Activated CD8-positive, alpha-beta T cell treated with anti-CD3 and anti-CD28 coated beads for 36 hours (primary cell): ENCODE measurements at regions not wholly inside any gene's neighbourhood (a gene's known extent, or its start where the extent isn't known, plus 50 kb on each side); places are given as distances from the start of the nearest gene placed in this dataset.

Experiments used
- ATAC-seq: fragments of 200-7000 bp; cut with Tn5 transposase; one replicate; pipeline ENCODE4 v1.10.0; 2021; ENCODE audit warnings: mild to moderate bottlenecking, moderate library complexity
- CTCF ChIA-PET: fragments of 350-600 bp; sonication (Branson Sonifier 250); formaldehyde crosslinking; loops from one replicate; lab custom pipeline; 2021; ENCODE audit warnings: antibody characterized with exemption; lab: Charles Lee
- POLR2A ChIA-PET: fragments of 350-600 bp; sonication (Branson Sonifier 250); formaldehyde crosslinking; loops from one replicate; lab custom pipeline; 2021; ENCODE audit warnings: antibody characterized with exemption; lab: Charles Lee
- DNase-seq: peaks from one replicate; pipeline ENCODE4 v3.0.0-alpha.2; 2020
- H3K27ac Mint-ChIP-seq: one replicate; pipeline ENCODE4 v1.8.0; 2021; ENCODE audit warnings: mild to moderate bottlenecking, mixed read lengths
- H3K27me3 Mint-ChIP-seq: one replicate; pipeline ENCODE4 v1.8.0; 2021; ENCODE audit warnings: mixed read lengths
- H3K36me3 Mint-ChIP-seq: one replicate; pipeline ENCODE4 v1.8.0; 2021; ENCODE audit warnings: low read depth, mixed read lengths
- H3K4me1 Mint-ChIP-seq: one replicate; pipeline ENCODE4 v1.8.0; 2021; ENCODE audit warnings: low read depth, mixed read lengths
- H3K4me3 Mint-ChIP-seq: one replicate; pipeline ENCODE4 v1.8.0; 2021; ENCODE audit warnings: mild to moderate bottlenecking, moderate library complexity, mixed read lengths
- H3K9me3 Mint-ChIP-seq: one replicate; pipeline ENCODE4 v1.8.0; 2021; ENCODE audit warnings: mixed read lengths
- CTCF ChIP-seq: fragments of 200-600 bp; IDR thresholded peaks from one replicate; pipeline ENCODE4 v1.8.0; 2022; ENCODE audit warnings: antibody characterized with exemption, mild to moderate bottlenecking
- intact Hi-C: fragments of 100-400 bp; cut with micrococcal nuclease; formaldehyde crosslinking; loops from one replicate; pipeline ENCODE4 v1.10.0; 2022

- Mint-ChIP-seq H3K4me1 (no peaks in the 10 kb centered on the region), H3K27me3 (no peaks in the 10 kb centered on the region), H3K4me3 (no peak overlapping the region), H3K9me3 (no peaks in the 10 kb centered on the region), H3K36me3 (no peaks in the 10 kb centered on the region), H3K27ac (no peak overlapping the region)
- POLR2A ChIA-PET = no interaction called here
- TF ChIP-seq CTCF = no peak
- CTCF ChIA-PET = no interaction called here
- intact Hi-C loops = no loop called here
- DNase-seq (no peak), ATAC-seq (no peak)
Measured at GRCh38 chr3:63043631-63044030, 168.4 kb upstream of the CADPS start.

- Mint-ChIP-seq H3K36me3 (no peaks in the 10 kb centered on the region), H3K27ac (no peak overlapping the region), H3K27me3 (no peaks in the 10 kb centered on the region), H3K4me3 (no peak overlapping the region), H3K4me1 (no peaks in the 10 kb centered on the region), H3K9me3 (no peaks in the 10 kb centered on the region)
- no peak for DNase-seq
- CTCF ChIA-PET = no interaction called here
- no peak for TF ChIP-seq CTCF
- intact Hi-C loops = no loop called here
- ATAC-seq = no peak
- POLR2A ChIA-PET = no interaction called here
Measured at GRCh38 chr3:63046152-63046551, 170.9 kb upstream of the CADPS start.

DNA sequence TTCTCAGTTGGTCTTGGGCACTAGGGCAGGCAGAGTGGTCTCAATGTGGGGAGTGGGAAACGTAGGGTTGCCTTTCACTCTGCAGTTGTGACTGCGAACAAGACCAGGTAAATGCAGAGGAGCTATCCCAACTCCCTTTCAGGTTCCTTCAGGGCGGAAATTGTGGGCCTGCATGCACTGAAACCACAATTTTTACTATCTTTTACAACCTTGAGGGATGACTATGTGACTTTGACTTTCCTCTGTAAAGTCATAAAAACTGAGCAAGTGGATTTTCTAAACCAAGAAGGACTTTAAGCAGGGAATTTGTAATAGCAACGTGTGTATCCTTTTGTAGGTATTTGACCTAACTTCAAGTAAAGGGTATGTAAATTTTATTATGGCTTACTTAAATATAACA, 171.4 kb upstream of the CADPS start:
- ATAC-seq = no peak
- ChIA-PET POLR2A (no interaction called here), CTCF (no interaction called here)
- no peak for TF ChIP-seq CTCF
- H3K4me1 Mint-ChIP-seq = no peaks in the 10 kb centered on the region
- DNase-seq = no peak
- H3K4me3 Mint-ChIP-seq = no peak overlapping the region
- no peaks in the 10 kb centered on the region for H3K27me3 Mint-ChIP-seq
- no peaks in the 10 kb centered on the region for H3K36me3 Mint-ChIP-seq
- intact Hi-C loops = no loop called here
- H3K27ac Mint-ChIP-seq = no peak overlapping the region
- no peaks in the 10 kb centered on the region for H3K9me3 Mint-ChIP-seq

GRCh38 chr3:63047068-63047467, 171.9 kb upstream of the CADPS start:
- CTCF ChIA-PET = no interaction called here
- Mint-ChIP-seq H3K27ac (no peak overlapping the region), H3K4me3 (no peak overlapping the region), H3K4me1 (no peaks in the 10 kb centered on the region), H3K36me3 (no peaks in the 10 kb centered on the region), H3K9me3 (no peaks in the 10 kb centered on the region), H3K27me3 (no peaks in the 10 kb centered on the region)
- DNase-seq (no peak), ATAC-seq (no peak)
- intact Hi-C loops = no loop called here
- TF ChIP-seq CTCF = no peak
- POLR2A ChIA-PET = no interaction called here

DNA sequence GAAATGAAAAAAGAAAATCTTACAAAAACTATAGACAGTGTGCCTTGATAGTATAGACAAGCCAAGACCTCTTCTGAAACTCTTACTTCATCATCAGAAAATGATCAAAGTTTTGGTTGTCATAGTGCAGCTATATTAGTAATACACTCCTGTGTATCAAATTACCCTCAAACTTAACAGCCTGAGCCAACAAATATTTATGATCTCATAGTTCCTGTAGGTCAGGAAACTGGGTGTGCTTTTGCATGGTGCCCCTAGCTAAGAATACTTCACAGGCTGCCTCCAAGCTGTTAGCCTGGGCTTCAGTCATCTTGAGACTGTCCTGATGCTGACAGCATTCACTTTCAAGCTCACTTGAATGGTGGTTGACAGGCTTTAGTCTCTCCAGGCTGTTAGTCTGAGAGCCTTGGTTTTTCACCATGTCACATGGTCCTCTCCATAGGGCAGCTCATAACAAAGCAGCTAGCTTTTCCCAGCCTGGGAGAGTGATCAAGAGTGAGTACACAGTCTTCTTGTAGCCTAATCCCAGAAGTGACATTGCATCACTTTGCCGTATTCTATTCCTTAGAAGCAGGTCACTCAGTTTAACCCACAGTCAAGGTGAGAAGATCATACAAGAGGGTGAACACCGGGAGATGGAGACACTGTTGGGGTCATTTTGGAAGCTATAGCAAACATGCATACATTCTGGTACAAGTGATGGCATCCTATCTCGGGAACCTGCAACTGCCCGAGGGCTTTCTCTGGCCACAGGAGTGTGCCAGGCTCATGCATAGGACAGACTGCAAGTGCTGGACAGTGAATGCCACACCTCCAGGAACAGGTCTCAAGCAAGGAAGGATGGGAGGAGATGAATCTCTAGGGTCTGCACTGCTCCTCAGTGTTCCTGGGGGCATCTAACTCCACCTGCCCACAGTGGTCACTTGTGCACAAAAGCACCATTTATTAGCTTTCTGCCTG, 173.4 kb upstream of the CADPS start:
- no peak for TF ChIP-seq CTCF
- Mint-ChIP-seq H3K9me3 (peaks cover 1% of the 10 kb centered on the region), H3K36me3 (no peaks in the 10 kb centered on the region), H3K27me3 (no peaks in the 10 kb centered on the region), H3K27ac (no peak overlapping the region), H3K4me1 (no peaks in the 10 kb centered on the region), H3K4me3 (no peak overlapping the region)
- DNase-seq (no peak), ATAC-seq (no peak)
- intact Hi-C loops = no loop called here
- POLR2A ChIA-PET = no interaction called here
- CTCF ChIA-PET = no interaction called here
